ENCODE measurements at regions not wholly inside any gene's neighbourhood (a gene's known extent, or its start where the extent isn't known, plus 50 kb on each side); places are given as distances from the start of the nearest gene placed in this dataset.
A peak's percentile ranks its signal among the peaks of the same experiment; 100 is the strongest.
"Not testable (repeated sequence)": the region's sequence is repeated elsewhere in the genome, so short reads cannot be mapped to it uniquely, and the experiment has no call there.

DNA sequence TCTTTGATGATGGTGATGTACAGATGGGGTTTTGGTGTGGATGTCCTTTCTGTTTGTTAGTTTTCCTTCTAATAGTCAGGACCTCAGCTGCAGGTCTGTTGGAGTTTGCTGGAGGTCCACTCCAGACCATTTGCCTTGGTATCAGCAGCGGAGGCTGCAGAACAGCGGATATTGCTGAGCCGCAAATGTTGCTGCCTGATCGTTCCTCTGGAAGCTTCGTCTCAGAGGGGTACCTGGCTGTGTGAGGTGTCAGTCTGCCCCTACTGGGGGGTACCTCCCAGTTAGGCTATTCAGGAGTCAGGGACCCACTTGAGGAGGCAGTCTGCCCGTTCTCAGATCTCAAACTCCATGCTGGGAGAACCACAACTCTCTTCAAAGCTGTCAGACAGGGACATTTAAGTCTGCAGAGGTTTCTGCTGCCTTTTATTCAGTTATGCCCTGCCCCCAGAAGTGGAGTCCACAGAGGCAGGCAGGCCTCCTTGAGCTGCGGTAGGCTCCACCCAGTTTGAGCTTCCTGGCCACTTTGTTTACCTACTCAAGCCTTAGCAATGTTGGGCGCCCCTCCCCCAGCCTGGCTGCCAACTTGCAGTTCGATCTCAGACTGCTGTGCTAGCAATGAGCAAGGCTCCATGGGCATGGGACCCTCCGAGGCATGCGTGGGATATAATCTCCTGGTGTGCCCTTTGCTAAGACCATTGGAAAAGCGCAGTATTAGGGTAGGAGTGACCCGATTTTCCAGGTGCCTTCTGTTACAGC, 264.5 kb downstream of the MATN1 start:
- H3K27ac Mint-ChIP-seq; H3K9me3 Mint-ChIP-seq (ENCODE audit: low read depth); H3K36me3 Mint-ChIP-seq; H3K4me1 Mint-ChIP-seq; H3K27me3 Mint-ChIP-seq; CTCF ChIA-PET; ATAC-seq; H3K4me3 Mint-ChIP-seq: not testable (repeated sequence)
- DNase-seq: peak; percentile 34

DNA sequence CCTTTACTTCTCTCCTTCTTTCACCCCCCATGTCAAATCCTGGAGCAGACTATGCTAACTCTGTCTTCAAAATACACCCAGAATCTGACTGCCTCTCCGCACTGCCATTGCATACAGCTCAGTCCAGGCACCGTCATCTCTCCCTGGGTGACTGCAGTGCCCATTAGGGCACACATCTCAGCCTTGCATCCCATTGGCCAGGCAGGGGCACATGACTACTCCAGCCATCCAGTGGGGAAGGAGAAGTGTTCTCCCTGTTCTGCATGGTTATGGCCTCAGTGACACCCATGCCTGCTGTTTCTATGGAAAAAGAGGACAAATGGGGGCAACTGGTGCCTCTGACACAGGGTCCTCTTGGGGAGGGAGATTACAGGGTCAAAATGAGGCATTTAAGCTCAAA, 270.5 kb downstream of the MATN1 start:
- CTCF ChIA-PET: no interaction called here
- ATAC-seq: no peak
- DNase-seq: no peak
- H3K27me3 Mint-ChIP-seq: peaks cover 6% of the 10 kb centered on the region
- H3K4me3 Mint-ChIP-seq: no peak overlapping the region
- no peak overlapping the region for H3K27ac Mint-ChIP-seq
- H3K9me3 Mint-ChIP-seq (ENCODE audit: low read depth): no peaks in the 10 kb centered on the region
- no peaks in the 10 kb centered on the region for H3K36me3 Mint-ChIP-seq
- H3K4me1 Mint-ChIP-seq: no peaks in the 10 kb centered on the region

DNA sequence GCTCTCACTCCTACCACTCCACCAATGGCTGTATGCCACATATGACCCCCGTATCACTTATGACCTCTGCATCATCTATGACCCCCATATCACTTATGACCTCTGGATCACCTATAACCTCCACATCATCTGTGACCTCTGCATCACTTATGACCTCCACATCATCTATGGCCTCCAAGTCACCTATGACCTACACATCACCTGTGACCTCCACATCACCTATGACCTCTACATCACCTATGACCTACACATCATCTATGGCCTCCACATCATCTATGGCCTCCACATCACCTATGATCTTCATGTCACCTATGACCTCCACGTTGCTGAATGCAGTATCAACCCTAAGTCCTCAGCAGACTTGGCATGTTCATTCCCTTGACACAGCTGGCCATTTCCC, 271.2 kb downstream of the MATN1 start:
- Mint-ChIP-seq H3K4me1 (no peaks in the 10 kb centered on the region), H3K4me3 (no peak overlapping the region), H3K36me3 (no peaks in the 10 kb centered on the region), H3K9me3 (ENCODE audit: low read depth) (no peaks in the 10 kb centered on the region), H3K27ac (no peak overlapping the region), H3K27me3 (peaks cover 6% of the 10 kb centered on the region)
- DNase-seq (no peak), ATAC-seq (no peak)
- CTCF ChIA-PET: no interaction called here

DNA sequence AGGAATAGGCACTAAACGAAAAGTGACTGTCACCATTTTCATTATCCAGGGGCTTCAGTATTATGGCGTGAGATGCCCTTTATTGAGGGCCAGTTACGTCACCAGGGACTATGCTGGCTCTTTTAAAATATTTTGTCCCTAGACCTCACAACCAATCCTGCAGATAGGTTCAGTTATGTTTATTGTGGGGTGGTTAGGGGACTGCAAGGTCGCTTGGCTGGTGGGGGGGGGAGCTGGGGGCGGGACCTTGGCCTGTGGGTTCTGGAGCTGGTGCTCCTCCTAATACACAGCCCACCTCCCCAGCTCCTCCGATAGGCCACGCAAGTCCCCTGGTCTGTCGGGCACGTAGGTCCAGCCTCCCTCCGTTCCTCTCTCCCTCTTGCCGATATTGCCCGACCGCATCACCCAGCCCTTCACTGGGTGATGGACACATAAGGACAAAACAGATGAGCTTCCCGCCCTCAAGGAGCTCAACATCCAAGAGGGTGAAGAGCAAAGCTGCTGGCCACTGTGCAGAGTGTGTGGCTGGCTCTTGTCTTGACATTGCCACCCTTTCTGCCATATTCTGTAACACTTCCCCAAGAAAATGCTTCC, 271.8 kb downstream of the MATN1 start:
- ATAC-seq: no peak
- Mint-ChIP-seq H3K27ac (no peak overlapping the region), H3K4me1 (no peaks in the 10 kb centered on the region), H3K9me3 (ENCODE audit: low read depth) (no peaks in the 10 kb centered on the region), H3K4me3 (no peak overlapping the region), H3K27me3 (peaks cover 3% of the 10 kb centered on the region), H3K36me3 (no peaks in the 10 kb centered on the region)
- CTCF ChIA-PET: no interaction called here
- DNase-seq: no peak

DNA sequence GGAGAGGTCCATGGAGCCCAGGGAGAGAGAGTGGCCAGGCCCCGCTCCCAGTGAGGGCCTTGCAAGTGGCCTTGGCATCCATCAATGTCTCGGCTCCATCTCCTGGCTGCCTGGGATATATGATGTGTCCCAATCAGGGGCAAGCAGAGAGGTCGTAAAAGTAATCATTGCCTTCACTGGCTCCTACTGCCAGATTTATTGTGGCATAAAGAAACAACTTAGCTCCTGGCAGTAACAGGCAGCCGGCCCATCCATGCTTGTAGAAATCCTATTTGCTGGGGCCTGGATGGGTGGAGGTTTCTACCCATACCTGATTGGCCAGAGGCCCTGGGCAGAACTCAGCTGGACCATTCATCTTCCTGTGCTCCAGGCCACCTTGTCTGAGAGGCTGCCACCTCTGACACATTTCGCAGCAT, 272.6 kb downstream of the MATN1 start:
- Mint-ChIP-seq H3K36me3 (no peaks in the 10 kb centered on the region), H3K27ac (no peak overlapping the region), H3K4me1 (no peaks in the 10 kb centered on the region), H3K4me3 (no peak overlapping the region), H3K9me3 (ENCODE audit: low read depth) (no peaks in the 10 kb centered on the region), H3K27me3 (no peaks in the 10 kb centered on the region)
- no peak for ATAC-seq
- no peak for DNase-seq
- CTCF ChIA-PET: no interaction called here

DNA sequence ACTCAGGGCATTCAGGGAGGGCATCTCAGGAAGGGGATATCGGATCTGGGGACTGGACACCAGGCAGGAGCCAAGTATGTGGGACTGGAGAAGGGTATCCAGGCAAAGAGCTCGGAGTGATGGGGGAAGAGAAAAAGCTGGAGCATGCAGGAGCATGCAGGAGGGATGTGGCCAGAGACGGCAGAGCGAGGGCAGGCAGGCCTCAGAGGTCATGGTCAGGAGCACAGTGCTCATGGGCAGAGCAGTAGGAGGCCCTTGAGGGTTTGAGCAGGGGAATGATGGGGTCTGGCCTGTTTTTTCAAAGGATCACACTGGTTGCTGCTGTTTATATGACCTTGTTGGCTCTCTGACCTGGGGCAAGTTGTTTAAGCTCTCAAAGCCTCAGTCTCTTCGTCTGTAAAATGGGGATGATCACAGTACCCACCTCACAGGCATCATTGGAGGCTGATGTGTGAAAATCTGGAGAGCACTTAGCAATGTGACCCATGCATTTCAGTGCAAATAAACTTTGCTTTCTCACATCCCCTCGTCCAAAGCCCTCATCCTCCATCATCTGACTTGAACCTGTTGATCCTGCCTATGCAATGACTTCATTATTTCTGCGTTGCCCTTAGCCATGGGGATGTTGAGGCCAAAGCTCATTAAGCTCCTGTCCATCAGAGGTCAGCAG, 273.1 kb downstream of the MATN1 start:
- CTCF ChIA-PET: no interaction called here
- DNase-seq (no peak), ATAC-seq (no peak)

DNA sequence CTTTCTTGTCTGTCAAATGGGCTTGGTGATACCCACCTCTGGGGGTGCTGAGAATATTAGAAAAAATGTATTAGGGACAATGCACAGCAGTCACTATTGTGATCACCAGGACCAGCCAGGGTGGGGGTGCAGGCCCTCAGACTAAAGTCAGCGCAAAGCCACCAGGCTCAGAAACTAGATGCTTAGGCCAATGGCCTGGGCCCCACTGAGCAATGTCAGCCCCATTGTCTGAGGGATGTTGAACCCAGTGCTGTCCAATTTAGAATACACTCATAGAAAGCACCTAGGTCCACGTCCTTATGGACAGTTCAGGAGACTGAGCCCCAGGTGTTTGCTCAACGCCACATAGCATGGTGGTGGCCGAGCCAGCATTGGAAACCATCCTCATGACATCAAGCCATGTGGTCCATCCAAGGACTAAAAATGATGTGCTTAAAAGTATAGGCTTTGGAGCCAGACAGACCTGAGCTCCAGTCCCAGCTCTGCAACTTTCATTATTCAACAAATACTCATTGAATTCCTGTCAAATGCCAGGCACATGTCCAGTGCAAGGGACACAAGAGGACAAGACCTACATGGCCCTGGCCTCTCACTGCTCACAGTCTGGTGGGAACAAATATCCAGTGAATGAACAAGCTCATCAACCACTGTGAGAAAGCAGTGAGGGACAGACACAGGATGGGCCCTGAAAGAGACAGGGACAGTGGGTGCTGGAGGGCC, 273.8 kb downstream of the MATN1 start:
- Mint-ChIP-seq H3K27ac (no peak overlapping the region), H3K4me3 (no peak overlapping the region), H3K9me3 (ENCODE audit: low read depth) (no peaks in the 10 kb centered on the region), H3K27me3 (no peaks in the 10 kb centered on the region), H3K36me3 (no peaks in the 10 kb centered on the region), H3K4me1 (no peaks in the 10 kb centered on the region)
- CTCF ChIA-PET: no interaction called here
- DNase-seq: no peak
- no peak for ATAC-seq

More for the DNA sequence above, 273.1 kb downstream of the MATN1 start:
- no peaks in the 10 kb centered on the region for H3K27me3 Mint-ChIP-seq
- no peak overlapping the region for H3K4me3 Mint-ChIP-seq
- no peak overlapping the region for H3K27ac Mint-ChIP-seq
- no peaks in the 10 kb centered on the region for H3K9me3 Mint-ChIP-seq (ENCODE audit: low read depth)
- no peaks in the 10 kb centered on the region for H3K36me3 Mint-ChIP-seq
- no peaks in the 10 kb centered on the region for H3K4me1 Mint-ChIP-seq

DNA sequence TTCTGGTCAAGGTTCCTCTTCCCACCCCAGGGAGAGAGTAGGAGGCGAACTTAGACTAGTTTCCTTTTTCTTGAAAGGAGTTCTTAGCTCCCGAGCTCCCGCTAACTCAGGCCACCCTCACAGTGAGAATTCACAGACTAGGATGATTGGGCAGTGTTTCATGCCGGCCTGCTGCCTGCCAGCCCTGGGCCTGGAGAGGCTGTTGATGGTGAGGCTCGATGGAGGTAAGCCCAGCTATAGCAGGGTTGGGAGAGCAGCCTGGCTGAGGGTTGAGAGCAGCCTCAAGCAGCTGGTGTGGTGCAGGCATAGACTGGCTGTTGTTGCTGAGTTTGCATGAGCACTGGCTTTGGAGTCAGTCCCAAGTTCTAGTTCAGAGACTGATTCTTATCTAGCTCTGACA, 274.4 kb downstream of the MATN1 start:
- DNase-seq (no peak), ATAC-seq (no peak)
- peaks cover 2% of the 10 kb centered on the region for H3K9me3 Mint-ChIP-seq (ENCODE audit: low read depth)
- H3K27me3 Mint-ChIP-seq: no peaks in the 10 kb centered on the region
- H3K36me3 Mint-ChIP-seq: no peaks in the 10 kb centered on the region
- CTCF ChIA-PET: no interaction called here
- H3K4me1 Mint-ChIP-seq: no peaks in the 10 kb centered on the region
- no peak overlapping the region for H3K27ac Mint-ChIP-seq
- H3K4me3 Mint-ChIP-seq: no peak overlapping the region

DNA sequence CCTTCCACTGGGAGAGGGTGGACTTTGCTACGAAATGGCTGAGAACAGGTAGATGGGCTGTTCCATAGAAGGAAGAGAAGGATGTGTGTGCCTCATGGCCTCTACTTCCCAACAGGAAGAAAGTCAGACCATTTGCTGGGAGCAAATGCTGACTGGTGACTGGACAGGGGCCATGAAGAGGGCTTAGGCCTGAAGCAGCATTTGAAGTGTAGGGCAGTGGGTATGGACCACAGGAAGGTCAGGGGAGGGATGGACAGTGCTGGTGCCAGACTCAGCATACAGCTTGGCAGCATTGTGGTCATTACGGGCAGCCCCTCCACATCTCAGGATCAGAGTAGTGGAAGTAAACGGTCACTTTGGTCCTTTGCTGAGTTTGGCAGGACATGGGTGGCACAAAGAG, 275.7 kb downstream of the MATN1 start:
- H3K36me3 Mint-ChIP-seq: no peaks in the 10 kb centered on the region
- H3K9me3 Mint-ChIP-seq (ENCODE audit: low read depth): peaks cover 2% of the 10 kb centered on the region
- no peaks in the 10 kb centered on the region for H3K4me1 Mint-ChIP-seq
- no peak for DNase-seq
- H3K27ac Mint-ChIP-seq: no peak overlapping the region
- H3K4me3 Mint-ChIP-seq: no peak overlapping the region
- no peaks in the 10 kb centered on the region for H3K27me3 Mint-ChIP-seq
- CTCF ChIA-PET: no interaction called here
- ATAC-seq: no peak

DNA sequence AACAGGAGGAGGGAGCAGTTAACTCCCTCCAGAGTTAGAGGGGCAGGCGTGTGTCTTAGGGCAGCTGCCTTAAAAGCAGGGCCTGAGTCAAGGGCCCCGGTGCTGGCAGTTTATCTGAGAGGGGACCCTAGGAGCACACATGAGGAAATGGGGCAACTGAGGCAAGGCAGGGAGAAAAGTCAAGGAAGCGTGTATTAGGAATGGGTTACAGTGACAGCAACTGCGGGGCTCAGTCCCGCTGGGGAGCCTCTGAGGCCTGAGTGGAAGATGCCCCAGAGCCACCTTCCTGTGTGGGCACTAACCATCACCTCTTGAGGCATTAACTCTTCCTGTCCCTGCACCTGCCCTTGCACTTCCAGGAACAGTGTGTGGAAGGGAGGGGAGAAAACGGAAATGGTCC, 276.3 kb downstream of the MATN1 start:
- Mint-ChIP-seq H3K4me3 (no peak overlapping the region), H3K36me3 (no peaks in the 10 kb centered on the region), H3K4me1 (no peaks in the 10 kb centered on the region), H3K27ac (no peak overlapping the region), H3K27me3 (no peaks in the 10 kb centered on the region), H3K9me3 (ENCODE audit: low read depth) (peaks cover 2% of the 10 kb centered on the region)
- DNase-seq (no peak), ATAC-seq (no peak)
- CTCF ChIA-PET: no interaction called here

DNA sequence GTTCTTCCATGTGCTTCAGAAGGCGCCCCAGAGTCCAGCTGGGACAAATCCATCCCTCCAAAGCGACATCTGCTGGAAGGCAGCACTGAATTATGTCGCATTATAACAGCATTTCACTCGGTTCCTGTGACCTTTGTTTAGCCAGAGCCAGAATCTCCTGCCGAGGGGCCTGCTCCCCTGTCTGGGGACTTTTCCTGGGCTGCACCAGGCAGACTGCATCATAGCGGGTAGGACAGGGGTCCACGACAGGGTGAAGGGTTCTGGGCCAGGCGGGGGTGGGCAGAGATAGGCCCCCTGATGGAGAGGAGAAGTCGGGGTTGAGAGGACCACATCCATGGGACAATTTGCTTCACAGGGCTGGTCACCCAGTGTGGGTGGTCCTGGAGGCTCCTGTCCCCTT, 276.9 kb downstream of the MATN1 start:
- CTCF ChIA-PET: no interaction called here
- Mint-ChIP-seq H3K4me3 (no peak overlapping the region), H3K36me3 (no peaks in the 10 kb centered on the region), H3K27me3 (no peaks in the 10 kb centered on the region), H3K27ac (no peak overlapping the region), H3K9me3 (ENCODE audit: low read depth) (peaks cover 2% of the 10 kb centered on the region), H3K4me1 (no peaks in the 10 kb centered on the region)
- DNase-seq: no peak
- no peak for ATAC-seq

DNA sequence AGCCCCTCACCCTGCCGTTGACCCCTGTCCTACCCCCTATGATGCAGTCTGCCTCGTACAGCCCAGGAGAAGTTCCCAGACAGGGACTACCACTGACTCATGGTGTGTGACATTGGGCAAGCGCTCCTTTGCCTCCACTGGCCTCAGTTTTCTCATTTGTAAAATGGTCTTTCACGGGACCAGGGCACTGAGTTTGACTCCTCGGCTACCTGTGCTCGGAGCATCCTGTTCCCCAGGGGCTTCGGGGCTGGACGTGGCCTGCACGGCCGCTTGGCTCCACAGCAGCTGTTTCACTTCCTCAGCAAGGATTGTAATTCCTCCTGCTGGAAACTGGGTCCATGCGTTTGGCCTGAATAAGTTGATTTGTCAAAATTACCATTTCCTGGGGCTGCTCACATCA, 277.3 kb downstream of the MATN1 start:
- Mint-ChIP-seq H3K27ac (no peak overlapping the region), H3K36me3 (no peaks in the 10 kb centered on the region), H3K27me3 (no peaks in the 10 kb centered on the region), H3K4me3 (no peak overlapping the region), H3K4me1 (no peaks in the 10 kb centered on the region), H3K9me3 (ENCODE audit: low read depth) (peaks cover 2% of the 10 kb centered on the region)
- ATAC-seq (no peak), DNase-seq (no peak)
- CTCF ChIA-PET: no interaction called here

DNA sequence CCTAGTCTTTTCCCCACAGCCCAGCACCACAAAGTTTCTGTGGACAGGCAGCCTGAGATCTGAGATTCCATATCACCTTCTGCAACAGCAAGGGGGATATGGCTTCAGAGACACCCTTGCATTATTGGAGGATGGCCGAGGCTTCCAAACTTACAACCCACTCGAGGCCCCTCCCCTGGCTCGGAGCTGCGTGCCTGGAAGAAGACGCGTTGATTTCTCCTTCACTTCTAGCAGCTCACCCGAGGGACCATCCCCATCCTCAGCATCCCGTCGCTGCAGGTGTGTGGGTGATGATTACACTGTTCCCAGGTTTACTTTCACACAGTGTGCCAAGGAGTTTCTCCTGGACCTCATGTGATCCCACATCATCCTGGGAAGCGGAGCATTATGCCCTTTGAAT, 277.9 kb downstream of the MATN1 start:
- Mint-ChIP-seq H3K27ac (no peak overlapping the region), H3K36me3 (no peaks in the 10 kb centered on the region), H3K4me1 (no peaks in the 10 kb centered on the region), H3K4me3 (no peak overlapping the region), H3K27me3 (no peaks in the 10 kb centered on the region), H3K9me3 (ENCODE audit: low read depth) (peaks cover 2% of the 10 kb centered on the region)
- no peak for DNase-seq
- no peak for ATAC-seq
- CTCF ChIA-PET: no interaction called here

DNA sequence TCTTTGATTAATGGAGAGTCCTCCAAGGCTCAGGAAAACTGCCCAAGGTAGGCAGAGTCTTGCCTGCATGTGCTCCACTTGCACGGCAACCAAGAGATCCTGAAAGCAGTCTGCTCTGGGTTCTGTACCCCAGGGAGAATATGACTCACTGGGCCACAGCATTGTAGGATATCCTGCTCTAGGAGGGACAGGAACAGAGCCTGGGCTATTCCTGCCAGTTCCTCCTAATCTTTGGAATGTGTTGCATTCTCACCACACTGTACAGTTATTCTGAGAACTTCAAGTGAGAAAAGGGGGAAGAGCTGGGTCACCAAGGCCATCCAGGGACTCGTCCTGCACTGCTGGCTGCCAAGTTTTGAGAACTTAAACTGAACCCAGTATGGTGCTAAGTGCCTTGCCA, 278.5 kb downstream of the MATN1 start:
- Mint-ChIP-seq H3K9me3 (ENCODE audit: low read depth) (peaks cover 2% of the 10 kb centered on the region), H3K27me3 (no peaks in the 10 kb centered on the region), H3K4me3 (no peak overlapping the region), H3K36me3 (no peaks in the 10 kb centered on the region), H3K4me1 (no peaks in the 10 kb centered on the region), H3K27ac (no peak overlapping the region)
- CTCF ChIA-PET: no interaction called here
- no peak for ATAC-seq
- DNase-seq: no peak

Data from activated CD8-positive, alpha-beta memory T cell treated with anti-CD3 and anti-CD28 coated beads, Interleukin-2, amount 10 ng/mL, durations not matched to agents 7 days and 5 days (primary cell).